Fibroblast of skin of left quadriceps (primary cell): ENCODE measurements at regions not wholly inside any gene's neighbourhood (a gene's known extent, or its start where the extent isn't known, plus 50 kb on each side); places are given as distances from the start of the nearest gene placed in this dataset.
"Not testable (repeated sequence)": the region's sequence is repeated elsewhere in the genome, so short reads cannot be mapped to it uniquely, and the experiment has no call there.

Source experiments
- DNase-seq, 2 experiments: peaks; one replicate each; pipeline ENCODE4 v3.0.0-alpha.2; 2013; ENCODE audit warnings: low read depth in 2 of 2

GRCh38 chr15:79492065-79492464, 59.9 kb downstream of the MINAR1 start:
- DNase-seq: no peak

DNA sequence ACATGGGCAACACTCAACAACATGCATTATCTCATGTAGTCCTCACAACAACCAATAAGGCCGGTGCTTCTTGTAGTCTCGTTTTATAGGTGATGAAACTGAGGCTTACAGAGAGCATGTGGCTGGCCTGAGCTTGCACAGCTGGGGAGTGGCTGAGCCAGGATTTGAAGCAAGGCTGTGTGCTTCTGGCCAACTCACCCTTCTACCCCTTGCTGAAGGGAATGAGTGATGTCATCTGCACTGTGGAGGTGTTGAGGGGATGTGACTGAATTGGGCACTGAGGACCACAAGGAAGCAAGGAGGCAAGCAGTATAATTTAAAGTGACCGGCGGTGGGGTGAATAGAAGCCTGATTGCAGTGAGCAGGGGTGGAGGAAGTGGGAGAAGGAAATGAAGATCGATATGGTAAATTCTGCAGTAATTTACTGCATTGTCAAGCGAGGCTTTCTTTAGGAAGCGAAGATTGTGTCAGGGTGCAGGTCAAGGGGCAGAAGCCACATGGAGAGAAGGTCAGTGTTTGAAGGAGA, 62.3 kb downstream of the MINAR1 start:
- DNase-seq: no peak

DNA sequence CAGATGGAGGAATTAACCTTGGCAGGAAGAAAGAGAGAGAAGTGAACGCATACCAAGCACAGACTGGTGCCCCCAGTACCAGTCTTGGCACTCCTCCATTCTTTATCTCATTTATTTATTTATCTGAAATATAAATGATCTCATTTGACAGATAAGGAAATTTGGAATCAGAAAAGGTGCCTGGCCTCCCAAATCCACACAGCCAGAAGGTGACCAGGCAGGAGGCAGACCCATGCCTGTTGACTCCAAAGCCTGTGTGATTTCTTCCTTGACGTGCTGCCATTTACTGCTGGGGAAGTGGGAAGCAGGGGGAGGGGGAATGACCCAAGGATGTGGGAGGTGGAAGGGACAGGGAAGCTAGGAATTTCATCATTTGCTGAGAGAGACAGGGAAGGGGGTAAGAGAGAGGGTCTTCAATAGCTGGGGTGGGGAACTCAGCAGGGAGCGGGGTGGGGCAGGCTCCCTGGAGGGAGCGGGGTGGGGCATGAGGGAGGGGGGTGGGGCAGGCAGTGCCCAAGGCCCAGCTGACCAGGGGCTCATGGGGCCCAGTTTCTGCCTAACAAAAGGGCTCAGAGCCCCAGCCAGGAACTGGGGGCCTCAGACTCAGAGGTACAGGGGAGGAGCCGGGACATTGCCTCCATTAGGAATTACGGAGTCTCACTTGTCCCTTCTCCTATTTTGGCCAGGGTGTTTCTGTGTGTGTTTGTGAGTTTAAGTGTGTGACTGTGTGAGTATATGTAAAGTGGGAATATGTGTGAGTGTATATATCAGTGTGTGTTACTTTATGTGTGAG, 63.0 kb downstream of the MINAR1 start:
- DNase-seq: no peak

- no peak for DNase-seq
These were observed 63.6 kb downstream of the MINAR1 start for GRCh38 chr15:79495775-79496174.

GRCh38 chr15:79496838-79497237, 64.7 kb downstream of the MINAR1 start:
- DNase-seq: no peak

GRCh38 chr15:79501086-79501485, 69.0 kb downstream of the MINAR1 start:
- no peak for DNase-seq

DNA sequence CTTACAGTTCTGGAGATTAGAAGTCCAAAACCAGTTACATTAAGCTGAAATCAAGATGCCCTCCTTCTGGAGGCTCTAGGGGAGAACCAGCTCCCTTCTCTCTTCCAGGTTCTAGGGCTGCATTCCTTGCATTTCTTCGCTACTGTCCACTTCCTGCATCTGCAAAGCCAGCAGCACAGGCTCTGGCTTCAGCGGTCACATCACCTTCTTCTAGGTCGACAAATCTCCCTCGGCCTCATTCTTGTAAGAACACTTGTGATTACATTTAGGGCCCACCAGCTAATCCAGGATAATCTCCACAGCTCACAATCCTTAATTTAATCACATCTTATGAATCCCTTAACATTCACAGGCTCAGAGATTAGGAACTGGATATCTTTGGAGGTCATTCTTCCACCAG, 73.8 kb downstream of the MINAR1 start:
- DNase-seq: no peak

- DNase-seq: not testable (repeated sequence)
These were observed 80.7 kb downstream of the MINAR1 start for GRCh38 chr15:79512844-79513243.

- DNase-seq: no peak
These were observed 81.3 kb downstream of the MINAR1 start for GRCh38 chr15:79513417-79513816.

DNA sequence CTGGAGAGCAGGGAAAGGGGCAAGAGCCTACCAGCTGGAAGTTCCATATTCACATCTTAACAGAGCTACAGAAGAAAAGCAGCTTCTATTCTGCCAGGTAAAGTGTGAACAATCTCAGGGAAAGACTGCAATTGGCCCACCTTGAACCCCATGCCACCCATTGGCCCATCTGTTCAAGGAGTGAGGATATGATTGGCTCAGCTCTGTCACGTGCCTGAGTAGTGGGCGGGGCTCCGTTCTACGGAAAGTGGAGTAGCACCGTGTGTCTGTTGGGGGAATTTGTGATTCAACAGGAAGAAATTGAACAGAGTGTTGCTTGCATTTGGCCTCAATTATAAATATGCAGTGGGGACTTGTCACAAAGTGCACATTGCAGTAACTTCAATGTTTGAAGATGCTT, 81.8 kb downstream of the MINAR1 start:
- DNase-seq: no peak

GRCh38 chr15:79515300-79516027, 83.3 kb downstream of the MINAR1 start:
- DNase-seq: no peak

GRCh38 chr15:79516155-79516554, 84.0 kb downstream of the MINAR1 start:
- DNase-seq: no peak

DNA sequence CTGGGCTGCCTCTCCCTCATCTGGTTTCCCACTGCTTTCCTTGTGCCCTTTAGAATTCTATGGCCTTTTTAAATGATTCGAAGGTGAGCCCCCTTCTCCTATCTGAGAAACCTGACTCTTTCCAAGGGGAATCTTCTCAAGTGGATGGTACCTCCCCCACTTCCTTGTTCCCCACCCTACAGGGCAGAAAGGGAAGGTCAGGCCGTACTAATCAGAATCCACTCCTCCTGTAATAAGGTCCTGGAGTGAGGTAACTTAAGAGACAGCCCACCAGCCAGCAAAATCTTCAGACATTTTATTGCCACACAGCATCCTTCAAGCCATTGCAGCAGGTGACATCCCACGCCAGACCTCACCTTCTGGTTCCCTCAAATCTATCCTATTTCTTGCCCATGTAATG, 84.5 kb downstream of the MINAR1 start:
- no peak for DNase-seq

- DNase-seq: no peak
These were observed 87.5 kb downstream of the MINAR1 start for GRCh38 chr15:79519628-79520027.

DNA sequence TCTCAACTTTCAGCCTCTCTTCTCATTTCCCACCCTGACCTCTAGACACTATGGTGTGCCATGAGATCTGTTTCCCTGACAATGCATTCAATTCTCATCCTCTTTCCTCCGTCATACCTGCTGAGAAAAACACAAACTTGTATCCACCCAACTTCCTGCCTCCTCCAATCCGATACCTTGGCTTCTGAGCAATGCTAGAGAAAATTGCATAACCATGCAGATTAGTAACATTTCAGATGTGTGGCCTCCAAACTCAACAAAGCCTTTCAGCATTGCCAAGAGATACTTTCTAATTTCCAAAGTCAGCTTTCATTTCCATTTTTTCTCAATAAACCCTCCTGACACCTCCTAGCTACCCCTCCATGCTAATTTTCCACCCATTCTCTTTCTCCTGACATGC, 88.5 kb downstream of the MINAR1 start:
- DNase-seq: no peak

DNA sequence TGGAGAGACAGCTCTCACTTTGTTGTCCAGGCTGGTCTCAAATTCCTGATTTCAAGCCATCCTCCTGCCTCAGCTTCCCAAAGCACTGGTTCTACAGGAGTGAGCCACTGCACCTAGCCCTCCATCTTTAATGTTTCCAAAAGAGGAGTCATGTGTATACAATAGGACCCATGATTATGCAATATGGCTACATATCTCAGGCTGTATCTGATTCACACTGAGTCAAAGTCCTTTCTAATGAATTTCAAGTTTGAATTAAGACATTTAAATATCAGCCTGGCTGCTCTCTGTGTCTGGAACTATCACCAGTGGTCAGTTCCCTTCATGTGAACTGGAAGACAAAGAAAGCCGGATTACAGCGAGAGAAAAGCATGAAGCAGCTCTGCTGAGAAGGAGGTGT, 90.5 kb downstream of the MINAR1 start:
- no peak for DNase-seq

DNA sequence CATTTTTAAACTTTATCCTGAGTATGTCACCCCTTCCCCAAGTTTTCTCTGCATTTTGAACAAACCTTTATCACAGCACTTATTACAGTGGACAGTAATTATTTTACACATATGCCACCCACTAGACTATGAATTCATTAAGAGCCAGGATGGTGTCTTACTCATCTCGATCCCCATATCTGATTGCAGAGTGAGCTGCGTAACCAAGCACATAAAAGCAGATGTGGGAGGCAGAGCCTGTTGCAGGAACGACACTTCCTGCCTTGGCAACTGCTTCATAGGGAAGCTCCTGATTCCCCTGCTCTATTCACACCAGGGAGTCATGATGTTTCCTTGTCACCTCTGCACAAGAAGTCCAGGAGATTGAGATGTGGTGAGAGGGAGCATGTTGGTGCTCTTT, 91.1 kb downstream of the MINAR1 start:
- peak; percentile 23 to 36 for DNase-seq

DNA sequence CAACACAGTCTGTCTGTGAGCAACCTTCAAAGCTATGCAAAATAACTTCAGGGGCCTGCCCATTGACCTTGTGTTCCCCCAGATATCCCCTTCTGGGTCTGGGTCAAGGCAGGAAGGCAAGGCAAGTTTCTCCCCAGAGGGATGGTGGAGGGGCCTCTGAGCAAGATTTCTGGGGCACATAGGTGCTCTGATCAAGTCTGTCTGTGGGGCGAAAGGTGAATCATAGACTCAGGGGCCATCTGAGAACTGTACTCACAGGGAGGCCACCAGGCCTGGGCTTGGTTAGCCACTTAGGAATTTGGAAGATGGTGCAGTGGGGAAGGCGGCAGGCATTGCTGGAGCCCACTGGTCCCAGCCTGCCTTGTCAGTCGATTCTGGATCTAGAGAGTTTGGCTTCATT, 92.4 kb downstream of the MINAR1 start:
- no peak for DNase-seq

DNA sequence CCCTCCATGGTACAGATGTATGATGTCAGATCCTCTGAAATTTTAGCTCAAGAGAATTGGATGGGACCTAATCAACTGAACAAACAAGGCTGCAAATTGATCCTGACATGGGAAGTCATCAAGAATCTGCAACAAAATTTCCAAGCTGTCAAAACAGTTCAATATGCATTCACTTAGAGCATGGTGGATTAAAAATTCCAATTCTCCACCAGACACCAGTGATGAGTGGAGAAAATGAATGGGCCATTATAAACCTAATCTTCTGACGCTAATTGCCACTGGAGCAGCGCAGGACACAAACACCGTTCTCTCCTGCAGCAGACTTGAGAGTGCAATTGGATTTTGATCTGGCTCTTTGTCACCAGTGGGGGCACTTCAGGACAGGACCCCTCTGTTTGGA, 94.2 kb downstream of the MINAR1 start:
- DNase-seq: no peak

DNA sequence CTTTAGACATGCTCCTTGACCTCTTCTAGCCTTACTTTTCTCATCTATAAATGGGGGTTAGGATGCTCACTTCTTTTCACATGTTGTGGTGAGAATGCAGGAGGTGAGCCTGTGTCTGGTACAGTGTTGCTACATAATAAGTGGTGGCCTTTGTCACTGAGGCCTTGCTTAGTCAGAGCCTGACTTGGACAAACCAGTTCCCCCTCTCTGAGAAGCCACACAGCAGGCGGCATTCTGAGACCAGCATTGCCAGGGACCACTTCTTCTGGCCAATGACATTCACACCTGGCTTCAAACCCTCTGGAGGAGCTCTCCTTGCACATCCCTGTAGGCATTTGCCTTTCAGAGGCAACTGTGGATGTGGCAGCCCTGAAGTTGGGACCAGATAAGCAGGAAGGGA, 95.7 kb downstream of the MINAR1 start:
- no peak for DNase-seq

DNA sequence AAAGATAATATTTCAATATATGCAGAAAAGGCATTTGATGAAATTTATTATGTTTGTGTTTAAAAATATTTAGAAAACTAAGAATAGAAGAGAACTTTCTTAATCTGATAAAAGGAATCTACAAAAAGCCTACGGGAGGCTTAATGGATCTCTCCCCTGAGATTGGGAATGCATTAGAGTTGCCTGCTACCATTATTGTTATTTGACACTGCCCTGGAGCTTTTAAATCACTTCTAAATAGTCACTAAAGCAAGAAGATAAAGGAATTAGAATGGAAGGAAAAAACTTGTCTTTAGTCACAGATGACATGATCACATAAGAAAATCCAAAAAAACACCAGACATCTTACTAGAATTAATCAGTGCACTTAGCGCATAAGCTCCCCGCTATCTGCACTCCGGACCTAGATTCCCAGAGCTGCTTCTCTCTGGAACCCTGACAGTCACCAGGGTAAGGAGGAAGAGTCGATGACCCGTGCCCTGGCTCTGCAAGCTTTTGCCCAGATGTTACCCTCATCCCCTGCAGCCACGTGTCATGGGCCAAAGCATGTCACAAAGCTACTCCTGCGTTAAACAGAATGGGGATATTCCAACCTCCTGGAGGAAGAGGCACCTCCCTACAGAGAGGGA, 97.1 kb downstream of the MINAR1 start:
- DNase-seq: no peak

- DNase-seq: peak in 1 of 2 experiments; percentile 20
These were observed 103.4 kb downstream of the MINAR1 start for GRCh38 chr15:79535536-79535935.

DNA sequence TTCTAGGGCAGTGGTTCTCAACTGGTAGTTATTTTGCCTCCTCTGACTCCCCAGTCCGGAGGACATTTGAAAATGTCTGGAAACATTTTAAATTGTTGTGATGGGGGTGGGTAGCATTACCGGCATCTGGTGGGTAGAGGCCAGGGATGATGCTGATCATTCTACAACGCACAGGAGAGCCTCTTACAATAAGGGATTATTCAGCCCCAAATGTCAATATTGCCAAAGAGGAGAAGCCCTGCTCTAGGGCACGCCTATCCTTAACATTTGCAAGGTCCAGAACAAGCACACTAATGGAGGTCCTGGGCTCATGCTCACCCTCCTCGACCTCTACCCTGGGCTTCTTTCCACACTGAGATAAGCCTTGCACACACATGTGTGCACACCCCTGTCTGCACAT, 106.4 kb downstream of the MINAR1 start:
- no peak for DNase-seq
